Hepatocyte (in vitro differentiated cells): ENCODE measurements at regions not wholly inside any gene's neighbourhood (a gene's known extent, or its start where the extent isn't known, plus 50 kb on each side); places are given as distances from the start of the nearest gene placed in this dataset.

ENCODE experiments used
- EZH2 ChIP-seq: fragments of 200-600 bp; sonication (generic); IDR thresholded peaks from 2 replicates; pipeline ENCODE4 v1.6.1; 2016; ENCODE audit warnings: antibody characterized with exemption, mild to moderate bottlenecking, borderline replicate concordance
- TF ChIP-seq, protein P1 (sequence below): fragments of 200-600 bp; sonication (generic); IDR thresholded peaks from 2 replicates; pipeline ENCODE4 v1.5.1; 2016; ENCODE audit warnings: antibody characterized with exemption, mild to moderate bottlenecking; ENCODE audit not compliant: poor library complexity

DNA sequence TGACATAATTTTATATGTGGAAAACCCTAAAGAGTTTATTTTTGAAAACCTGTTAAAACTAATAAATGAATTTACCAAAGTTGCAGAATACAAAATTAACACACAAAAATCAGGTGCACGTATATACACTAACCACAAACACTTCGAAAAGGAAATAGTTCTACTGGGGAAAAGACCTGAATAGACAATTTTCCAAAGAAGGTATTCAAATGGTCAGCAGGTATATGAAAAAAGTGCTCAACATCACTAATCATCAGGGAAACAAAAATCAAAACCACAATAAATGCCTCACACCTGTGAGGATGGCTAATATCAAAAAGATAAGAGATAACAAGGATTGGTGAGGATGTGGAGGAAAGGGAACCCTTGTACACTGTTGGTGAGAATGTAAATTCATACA lies 110.6 kb downstream of the PXDC1 start:
- TF ChIP-seq, protein P1, sequence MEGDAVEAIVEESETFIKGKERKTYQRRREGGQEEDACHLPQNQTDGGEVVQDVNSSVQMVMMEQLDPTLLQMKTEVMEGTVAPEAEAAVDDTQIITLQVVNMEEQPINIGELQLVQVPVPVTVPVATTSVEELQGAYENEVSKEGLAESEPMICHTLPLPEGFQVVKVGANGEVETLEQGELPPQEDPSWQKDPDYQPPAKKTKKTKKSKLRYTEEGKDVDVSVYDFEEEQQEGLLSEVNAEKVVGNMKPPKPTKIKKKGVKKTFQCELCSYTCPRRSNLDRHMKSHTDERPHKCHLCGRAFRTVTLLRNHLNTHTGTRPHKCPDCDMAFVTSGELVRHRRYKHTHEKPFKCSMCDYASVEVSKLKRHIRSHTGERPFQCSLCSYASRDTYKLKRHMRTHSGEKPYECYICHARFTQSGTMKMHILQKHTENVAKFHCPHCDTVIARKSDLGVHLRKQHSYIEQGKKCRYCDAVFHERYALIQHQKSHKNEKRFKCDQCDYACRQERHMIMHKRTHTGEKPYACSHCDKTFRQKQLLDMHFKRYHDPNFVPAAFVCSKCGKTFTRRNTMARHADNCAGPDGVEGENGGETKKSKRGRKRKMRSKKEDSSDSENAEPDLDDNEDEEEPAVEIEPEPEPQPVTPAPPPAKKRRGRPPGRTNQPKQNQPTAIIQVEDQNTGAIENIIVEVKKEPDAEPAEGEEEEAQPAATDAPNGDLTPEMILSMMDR, result no peak
- TF ChIP-seq EZH2, result no peak
